WTC11 (cell line): ENCODE measurements at regions not wholly inside any gene's neighbourhood (a gene's known extent, or its start where the extent isn't known, plus 50 kb on each side); places are given as distances from the start of the nearest gene placed in this dataset.
"Not testable (repeated sequence)": the region's sequence is repeated elsewhere in the genome, so short reads cannot be mapped to it uniquely, and the experiment has no call there.

ENCODE experiments used
- ATAC-seq: fragments of 200-7000 bp; cut with Tn5 transposase; 2 replicates; pipeline ENCODE4 v1.10.0; 2021; ENCODE audit warnings: mild to moderate bottlenecking, moderate library complexity
- CTCF ChIA-PET: fragments of 300-600 bp; sonication (Branson Sonifier 250); formaldehyde crosslinking; loops from one replicate; lab custom pipeline; 2021; ENCODE audit warnings: antibody characterized with exemption; lab: Charles Lee
- POLR2A ChIA-PET: fragments of 350-600 bp; sonication (Branson Sonifier 250); formaldehyde crosslinking; loops from one replicate; lab custom pipeline; 2021; ENCODE audit warnings: antibody characterized with exemption; lab: Charles Lee
- DNase-seq: peaks from one replicate; pipeline ENCODE4 v3.0.0; 2021; ENCODE audit warnings: low spot score
- H3K27ac Mint-ChIP-seq: 2 replicates; pipeline ENCODE4 v1.8.0; 2021; ENCODE audit warnings: mixed read lengths
- H3K27me3 Mint-ChIP-seq: 2 replicates; pipeline ENCODE4 v1.8.0; 2021; ENCODE audit warnings: low read depth, mild to moderate bottlenecking, moderate library complexity, mixed read lengths
- H3K36me3 Mint-ChIP-seq: 2 replicates; pipeline ENCODE4 v1.8.0; 2021; ENCODE audit warnings: mixed read lengths
- H3K4me1 Mint-ChIP-seq: 2 replicates; pipeline ENCODE4 v1.8.0; 2022; ENCODE audit warnings: mixed read lengths
- H3K4me3 Mint-ChIP-seq: 2 replicates; pipeline ENCODE4 v1.8.0; 2021; ENCODE audit warnings: mild to moderate bottlenecking, moderate library complexity, mixed read lengths
- H3K9me3 Mint-ChIP-seq: 2 replicates; pipeline ENCODE4 v1.8.0; 2021; ENCODE audit warnings: mixed read lengths
- E2F4 ChIP-seq: sonication (generic); formaldehyde crosslinking; IDR thresholded peaks from 2 replicates; pipeline ENCODE4 v1.8.1; 2022; ENCODE audit warnings: low read depth, mild to moderate bottlenecking, moderate library complexity, missing genetic modification reagents, borderline replicate concordance
- ELF4 ChIP-seq: sonication (generic); formaldehyde crosslinking; IDR thresholded peaks from 2 replicates; pipeline ENCODE4 v1.8.1; 2022; ENCODE audit warnings: low read depth, mild to moderate bottlenecking, moderate library complexity, missing genetic modification reagents
- ETV6 ChIP-seq: sonication (generic); formaldehyde crosslinking; IDR thresholded peaks from 2 replicates; pipeline ENCODE4 v1.8.1; 2022; ENCODE audit warnings: mild to moderate bottlenecking, missing genetic modification reagents
- GABPB1 ChIP-seq: sonication (generic); formaldehyde crosslinking; IDR thresholded peaks from 2 replicates; pipeline ENCODE4 v1.8.1; 2023; ENCODE audit warnings: mild to moderate bottlenecking, missing genetic modification reagents
- HMGXB4 ChIP-seq: sonication (generic); formaldehyde crosslinking; IDR thresholded peaks from 2 replicates; pipeline ENCODE4 v1.8.1; 2023; ENCODE audit warnings: mild to moderate bottlenecking, moderate library complexity, missing genetic modification reagents
- MXD4 ChIP-seq: fragments of 250-450 bp; sonication (Bioruptor Pico); IDR thresholded peaks from 2 replicates; pipeline ENCODE4 v1.8.0; 2021; ENCODE audit warnings: mild to moderate bottlenecking, moderate library complexity, borderline replicate concordance
- NFATC4 ChIP-seq: fragments of 250-450 bp; sonication (Bioruptor Pico); IDR thresholded peaks from 2 replicates; pipeline ENCODE4 v1.9.0; 2021; ENCODE audit warnings: mild to moderate bottlenecking
- NR1H2 ChIP-seq: sonication (generic); formaldehyde crosslinking; IDR thresholded peaks from 2 replicates; pipeline ENCODE4 v1.9.0; 2021; ENCODE audit warnings: mild to moderate bottlenecking, moderate library complexity, missing genetic modification reagents
- PRDM15 ChIP-seq: sonication (generic); formaldehyde crosslinking; IDR thresholded peaks from 2 replicates; pipeline ENCODE4 v1.8.0; 2022; ENCODE audit warnings: missing genetic modification reagents
- RELA ChIP-seq: sonication (generic); formaldehyde crosslinking; IDR thresholded peaks from 2 replicates; pipeline ENCODE4 v1.8.1; 2022; ENCODE audit warnings: missing genetic modification reagents, mild to moderate bottlenecking, borderline replicate concordance
- RORB ChIP-seq: fragments of 250-450 bp; sonication (Bioruptor Pico); IDR thresholded peaks from 2 replicates; pipeline ENCODE4 v1.9.0; 2021; ENCODE audit warnings: mild to moderate bottlenecking
- SMAD3 ChIP-seq: sonication (generic); formaldehyde crosslinking; IDR thresholded peaks from 2 replicates; pipeline ENCODE4 v1.8.0; 2022; ENCODE audit warnings: missing genetic modification reagents, mild to moderate bottlenecking, borderline replicate concordance
- SOX15 ChIP-seq: fragments of 250-450 bp; sonication (Bioruptor Pico); IDR thresholded peaks from 2 replicates; pipeline ENCODE4 v1.9.0; 2021; ENCODE audit warnings: mild to moderate bottlenecking
- TEAD1 ChIP-seq: sonication (generic); formaldehyde crosslinking; IDR thresholded peaks from 2 replicates; pipeline ENCODE4 v1.8.0; 2022; ENCODE audit warnings: mild to moderate bottlenecking, missing genetic modification reagents
- ZNF219 ChIP-seq: sonication (generic); formaldehyde crosslinking; IDR thresholded peaks from 2 replicates; pipeline ENCODE4 v1.8.0; 2023; ENCODE audit warnings: missing genetic modification reagents, mild to moderate bottlenecking, borderline replicate concordance
- ZNF263 ChIP-seq: sonication (generic); formaldehyde crosslinking; IDR thresholded peaks from 2 replicates; pipeline ENCODE4 v1.8.1; 2022; ENCODE audit warnings: low read depth, mild to moderate bottlenecking, moderate library complexity, missing genetic modification reagents
- ZNF317 ChIP-seq: sonication (generic); formaldehyde crosslinking; IDR thresholded peaks from 2 replicates; pipeline ENCODE4 v1.8.1; 2023; ENCODE audit warnings: low read depth, mild to moderate bottlenecking, moderate library complexity, missing genetic modification reagents, borderline replicate concordance
- ZNF671 ChIP-seq: fragments of 250-450 bp; sonication (Bioruptor Pico); IDR thresholded peaks from 2 replicates; pipeline ENCODE4 v1.8.0; 2021; ENCODE audit warnings: mild to moderate bottlenecking

- POLR2A ChIA-PET, result no interaction called here
Measured at GRCh38 chrX:3522101-3522650, 175.7 kb upstream of the MXRA5 start.

GRCh38 chrX:3521396-3521795, 174.9 kb upstream of the MXRA5 start:
- H3K27me3 Mint-ChIP-seq, result no peaks in the 10 kb centered on the region
- ATAC-seq (no peak), DNase-seq (no peak)
- ChIA-PET POLR2A (no interaction called here), CTCF (no interaction called here)
- no peaks in the 10 kb centered on the region for H3K36me3 Mint-ChIP-seq
- H3K9me3 Mint-ChIP-seq, result no peaks in the 10 kb centered on the region
- no peaks in the 10 kb centered on the region for H3K4me1 Mint-ChIP-seq
- no peak overlapping the region for H3K27ac Mint-ChIP-seq
- no peak overlapping the region for H3K4me3 Mint-ChIP-seq
- TF ChIP-seq TEAD1 (CRISPR knock-in tag) (no peak), SOX15 (CRISPR knock-in tag) (no peak), NFATC4 (no peak), HMGXB4 (no peak), ETV6 (CRISPR knock-in tag) (no peak), ZNF317 (no peak)

More at GRCh38 chrX:3522101-3522650, 175.7 kb upstream of the MXRA5 start:
- no peak for DNase-seq
- H3K36me3 Mint-ChIP-seq, result no peaks in the 10 kb centered on the region
- CTCF ChIA-PET, result no interaction called here
- H3K4me3 Mint-ChIP-seq, result no peak overlapping the region
- no peak overlapping the region for H3K27ac Mint-ChIP-seq
- H3K27me3 Mint-ChIP-seq, result no peaks in the 10 kb centered on the region
- TF ChIP-seq RORB (CRISPR knock-in tag) (no peak), ETV6 (CRISPR knock-in tag) (no peak), PRDM15 (no peak)
- TF ChIP-seq, all 79 proteins: peak for 0
- no peaks in the 10 kb centered on the region for H3K9me3 Mint-ChIP-seq
- no peak for ATAC-seq
- H3K4me1 Mint-ChIP-seq, result no peaks in the 10 kb centered on the region

- Mint-ChIP-seq H3K27ac (no peak overlapping the region), H3K27me3 (no peaks in the 10 kb centered on the region), H3K36me3 (no peaks in the 10 kb centered on the region), H3K4me3 (no peak overlapping the region), H3K9me3 (no peaks in the 10 kb centered on the region), H3K4me1 (no peaks in the 10 kb centered on the region)
- ChIA-PET CTCF (no interaction called here), POLR2A (no interaction called here)
- ATAC-seq (no peak), DNase-seq (no peak)
- TF ChIP-seq SMAD3 (CRISPR knock-in tag), result no peak
Measured at GRCh38 chrX:3520982-3521381, 174.5 kb upstream of the MXRA5 start.

GRCh38 chrX:3520458-3520857, 174.0 kb upstream of the MXRA5 start:
- POLR2A ChIA-PET, result no interaction called here
- Mint-ChIP-seq H3K27me3 (no peaks in the 10 kb centered on the region), H3K4me3 (no peak overlapping the region), H3K27ac (no peak overlapping the region), H3K36me3 (no peaks in the 10 kb centered on the region), H3K9me3 (no peaks in the 10 kb centered on the region), H3K4me1 (no peaks in the 10 kb centered on the region)
- ATAC-seq (no peak), DNase-seq (no peak)
- TF ChIP-seq ZNF219 (CRISPR knock-in tag) (no peak), ZNF671 (no peak), MXD4 (CRISPR knock-in tag) (no peak), E2F4 (no peak), RELA (CRISPR knock-in tag) (no peak), NR1H2 (CRISPR knock-in tag) (no peak), ZNF263 (CRISPR knock-in tag) (no peak), ELF4 (no peak), GABPB1 (CRISPR knock-in tag) (no peak)
- CTCF ChIA-PET, result no interaction called here

GRCh38 chrX:3519384-3519783, 172.9 kb upstream of the MXRA5 start:
- H3K4me1 Mint-ChIP-seq, ATAC-seq, DNase-seq, CTCF ChIA-PET, H3K4me3 Mint-ChIP-seq, POLR2A ChIA-PET, H3K27ac Mint-ChIP-seq, H3K9me3 Mint-ChIP-seq, H3K27me3 Mint-ChIP-seq, H3K36me3 Mint-ChIP-seq: not testable (repeated sequence)
